Neural cell (in vitro differentiated cells): ENCODE measurements at regions not wholly inside any gene's neighbourhood (a gene's known extent, or its start where the extent isn't known, plus 50 kb on each side); places are given as distances from the start of the nearest gene placed in this dataset.

Experiments used
- H2AFZ ChIP-seq: fragments of 200-600, 300-800 bp; sonication (generic), shearing (Covaris generic); 2 replicates; pipeline ENCODE4 v1.6.0; 2014; ENCODE audit warnings: low read depth, mild to moderate bottlenecking, antibody characterized with exemption, low read length, moderate library complexity
- H3F3A ChIP-seq: fragments of 200-600 bp; shearing (Covaris generic); 2 replicates; pipeline ENCODE4 v1.6.1; 2016; ENCODE audit warnings: mild to moderate bottlenecking, moderate library complexity, mixed read lengths, antibody characterized with exemption, low read length; ENCODE audit not compliant: insufficient read depth, poor library complexity, severe bottlenecking
- H3K27ac ChIP-seq: fragments of 200-600, 300-800 bp; sonication (generic), shearing (Covaris generic); 2 replicates; pipeline ENCODE4 v1.5.1; 2014; ENCODE audit warnings: mild to moderate bottlenecking, low read length, moderate library complexity
- H3K27me3 ChIP-seq: fragments of 300-800, 200-600 bp; sonication (generic), shearing (Covaris generic); 2 replicates; pipeline ENCODE4 v1.6.0; 2014; ENCODE audit warnings: mild to moderate bottlenecking, low read depth, low read length, moderate library complexity; ENCODE audit not compliant: insufficient read depth
- H3K36me3 ChIP-seq: fragments of 300-800, 200-600 bp; sonication (generic), shearing (Covaris generic); 2 replicates; pipeline ENCODE4 v1.5.1; 2014; ENCODE audit warnings: mild to moderate bottlenecking, antibody characterized with exemption, low read length, moderate library complexity; ENCODE audit not compliant: insufficient read depth
- H3K4me2 ChIP-seq: fragments of 300-800, 200-600 bp; sonication (generic), shearing (Covaris generic); 2 replicates; pipeline ENCODE4 v1.6.0; 2014; ENCODE audit warnings: mild to moderate bottlenecking, low read length
- H3K4me3 ChIP-seq: fragments of 300-800, 200-600 bp; sonication (generic), shearing (Covaris generic); 2 replicates; pipeline ENCODE4 v1.5.1; 2014; ENCODE audit warnings: mild to moderate bottlenecking, low read length, moderate library complexity
- H3K79me2 ChIP-seq: fragments of 200-600 bp; shearing (Covaris generic); replicated peaks from 2 replicates; pipeline ENCODE4 v1.6.0; 2014; ENCODE audit warnings: mild to moderate bottlenecking, low read length, moderate library complexity; ENCODE audit not compliant: insufficient read depth
- H3K9ac ChIP-seq: fragments of 300-800, 200-600 bp; sonication (generic), shearing (Covaris generic); 2 replicates; pipeline ENCODE4 v1.6.1; 2016; ENCODE audit warnings: mild to moderate bottlenecking, low read length, mixed read lengths
- H3K9me2 ChIP-seq: fragments of 200-600 bp; shearing (Covaris generic); 2 replicates; pipeline ENCODE4 v1.6.1; 2016; ENCODE audit warnings: mild to moderate bottlenecking, low read length, mixed read lengths; ENCODE audit not compliant: insufficient read depth
- H3K9me3 ChIP-seq: fragments of 200-600, 300-800 bp; sonication (generic), shearing (Covaris generic); 2 replicates; pipeline ENCODE4 v1.6.1; 2016; ENCODE audit warnings: mild to moderate bottlenecking, mixed run types, low read length, moderate library complexity, mixed read lengths
- H4K20me1 ChIP-seq: fragments of 200-600 bp; shearing (Covaris generic); 2 replicates; pipeline ENCODE4 v1.6.1; 2016; ENCODE audit warnings: mild to moderate bottlenecking, mixed run types; ENCODE audit not compliant: insufficient read depth
- EP300 ChIP-seq: fragments of 450-650 bp; conservative IDR thresholded peaks from 2 replicates; pipeline ENCODE4 v1.6.1; 2014; ENCODE audit warnings: antibody characterized with exemption, mild to moderate bottlenecking, moderate library complexity; ENCODE audit not compliant: poor library complexity, severe bottlenecking
- EZH2 ChIP-seq: fragments of 200-600, 300-800 bp; shearing (Covaris generic), sonication (generic); IDR thresholded peaks from 2 replicates; pipeline ENCODE4 v1.6.1; 2014; ENCODE audit warnings: antibody characterized with exemption, low read length, borderline replicate concordance, mild to moderate bottlenecking; ENCODE audit not compliant: insufficient read depth, poor library complexity, severe bottlenecking
- MXI1 ChIP-seq: fragments of 450-650 bp; conservative IDR thresholded peaks from 2 replicates; pipeline ENCODE4 v1.6.1; 2014; ENCODE audit warnings: antibody characterized with exemption, mild to moderate bottlenecking; ENCODE audit not compliant: poor library complexity, severe bottlenecking
- POLR2AphosphoS5 ChIP-seq: IDR thresholded peaks from 2 replicates; pipeline ENCODE4 v1.6.1; 2012
- RAD21 ChIP-seq: fragments of 450-650 bp; conservative IDR thresholded peaks from 2 replicates; pipeline ENCODE4 v1.6.1; 2014; ENCODE audit warnings: antibody characterized with exemption, mild to moderate bottlenecking, moderate library complexity
- REST ChIP-seq: IDR thresholded peaks from 2 replicates; pipeline ENCODE4 v1.6.1; 2012; ENCODE audit warnings: borderline replicate concordance
- SMC3 ChIP-seq: fragments of 450-650 bp; conservative IDR thresholded peaks from 2 replicates; pipeline ENCODE4 v1.6.1; 2014; ENCODE audit warnings: antibody characterized with exemption, mild to moderate bottlenecking, moderate library complexity; ENCODE audit not compliant: poor library complexity
- TAF1 ChIP-seq: IDR thresholded peaks from 2 replicates; pipeline ENCODE4 v1.6.1; 2012; ENCODE audit warnings: low read depth
- TF ChIP-seq, protein P1 (sequence below): fragments of 450-650 bp; IDR thresholded peaks from 2 replicates; pipeline ENCODE4 v1.5.1; 2014; ENCODE audit warnings: antibody characterized with exemption, mild to moderate bottlenecking, moderate library complexity; ENCODE audit not compliant: poor library complexity, severe bottlenecking

- no peaks in the 10 kb centered on the region for H3K79me2 ChIP-seq
- H3K4me3 ChIP-seq: no peak overlapping the region
- no peak overlapping the region for H3K4me2 ChIP-seq
These were observed 559.0 kb downstream of the CBLN4 start for GRCh38 chr20:55446301-55446700.

DNA sequence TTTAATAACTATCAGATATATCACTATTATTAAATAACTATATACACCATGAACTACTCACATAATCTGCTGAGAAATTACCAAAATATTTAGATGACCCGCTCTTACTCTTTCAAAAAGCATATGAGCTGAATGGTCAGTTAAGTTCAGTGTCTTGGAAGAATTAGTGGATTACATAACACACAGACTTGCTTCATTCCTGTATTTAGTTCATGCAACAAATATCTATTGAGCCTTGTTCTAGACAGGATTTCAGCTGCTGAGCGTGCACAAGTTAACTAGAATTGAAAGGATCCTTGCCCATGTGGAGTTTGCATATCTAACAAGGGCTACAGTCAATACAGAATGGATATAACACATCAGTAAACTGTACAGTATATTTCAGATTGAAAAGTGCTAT, 566.2 kb downstream of the CBLN4 start:
- Histone ChIP-seq H3K27ac (no peak overlapping the region), H4K20me1 (no peaks in the 10 kb centered on the region), H2AFZ (no peak overlapping the region), H3K4me3 (no peak overlapping the region), H3K79me2 (no peaks in the 10 kb centered on the region), H3K27me3 (no peaks in the 10 kb centered on the region), H3K9me2 (no peaks in the 10 kb centered on the region), H3F3A (no peaks in the 10 kb centered on the region), H3K4me2 (no peak overlapping the region), H3K36me3 (no peaks in the 10 kb centered on the region), H3K9me3 (no peaks in the 10 kb centered on the region), H3K9ac (no peak overlapping the region)
- TF ChIP-seq, protein P1, sequence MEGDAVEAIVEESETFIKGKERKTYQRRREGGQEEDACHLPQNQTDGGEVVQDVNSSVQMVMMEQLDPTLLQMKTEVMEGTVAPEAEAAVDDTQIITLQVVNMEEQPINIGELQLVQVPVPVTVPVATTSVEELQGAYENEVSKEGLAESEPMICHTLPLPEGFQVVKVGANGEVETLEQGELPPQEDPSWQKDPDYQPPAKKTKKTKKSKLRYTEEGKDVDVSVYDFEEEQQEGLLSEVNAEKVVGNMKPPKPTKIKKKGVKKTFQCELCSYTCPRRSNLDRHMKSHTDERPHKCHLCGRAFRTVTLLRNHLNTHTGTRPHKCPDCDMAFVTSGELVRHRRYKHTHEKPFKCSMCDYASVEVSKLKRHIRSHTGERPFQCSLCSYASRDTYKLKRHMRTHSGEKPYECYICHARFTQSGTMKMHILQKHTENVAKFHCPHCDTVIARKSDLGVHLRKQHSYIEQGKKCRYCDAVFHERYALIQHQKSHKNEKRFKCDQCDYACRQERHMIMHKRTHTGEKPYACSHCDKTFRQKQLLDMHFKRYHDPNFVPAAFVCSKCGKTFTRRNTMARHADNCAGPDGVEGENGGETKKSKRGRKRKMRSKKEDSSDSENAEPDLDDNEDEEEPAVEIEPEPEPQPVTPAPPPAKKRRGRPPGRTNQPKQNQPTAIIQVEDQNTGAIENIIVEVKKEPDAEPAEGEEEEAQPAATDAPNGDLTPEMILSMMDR: no peak
- TF ChIP-seq TAF1: no peak
- TF ChIP-seq REST: no peak
- TF ChIP-seq POLR2AphosphoS5: no peak
- TF ChIP-seq SMC3: no peak
- TF ChIP-seq EP300: no peak
- no peak for TF ChIP-seq RAD21
- no peak for TF ChIP-seq MXI1
- no peak for TF ChIP-seq EZH2

More at GRCh38 chr20:55446301-55446700, 559.0 kb downstream of the CBLN4 start:
- Histone ChIP-seq H3K9ac (no peak overlapping the region), H3K9me3 (no peaks in the 10 kb centered on the region), H3K27ac (no peak overlapping the region), H2AFZ (no peak overlapping the region), H3K9me2 (no peaks in the 10 kb centered on the region), H3K27me3 (no peaks in the 10 kb centered on the region), H4K20me1 (no peaks in the 10 kb centered on the region), H3K36me3 (no peaks in the 10 kb centered on the region), H3F3A (no peaks in the 10 kb centered on the region)
- TF ChIP-seq REST (no peak), RAD21 (no peak), SMC3 (no peak), EZH2 (no peak), POLR2AphosphoS5 (no peak), EP300 (no peak), TAF1 (no peak), MXI1 (no peak)
- TF ChIP-seq, protein P1: no peak
